ENCODE measurements at regions not wholly inside any gene's neighbourhood (a gene's known extent, or its start where the extent isn't known, plus 50 kb on each side); places are given as distances from the start of the nearest gene placed in this dataset.

DNA sequence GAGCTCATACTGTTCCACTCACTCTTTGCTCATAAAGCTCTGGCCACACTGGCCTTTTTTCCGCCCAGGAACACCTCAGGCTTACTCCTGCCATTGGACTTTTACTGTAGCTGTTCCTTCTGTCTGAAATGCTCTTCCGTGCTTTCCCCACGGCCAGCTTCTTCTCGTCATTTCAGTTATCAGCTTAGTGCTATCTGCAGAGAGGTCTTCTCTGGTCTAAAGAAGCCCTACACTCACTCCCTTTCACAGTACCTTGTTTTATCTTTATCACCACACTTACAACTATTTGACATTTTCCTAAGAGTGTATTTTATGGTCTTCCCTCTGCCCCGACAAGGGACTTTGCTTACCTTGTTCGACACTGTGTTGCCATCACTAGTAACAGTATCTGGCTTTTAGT is 388.1 kb upstream of the SPRED2 start:
- TF ChIP-seq, protein P1, sequence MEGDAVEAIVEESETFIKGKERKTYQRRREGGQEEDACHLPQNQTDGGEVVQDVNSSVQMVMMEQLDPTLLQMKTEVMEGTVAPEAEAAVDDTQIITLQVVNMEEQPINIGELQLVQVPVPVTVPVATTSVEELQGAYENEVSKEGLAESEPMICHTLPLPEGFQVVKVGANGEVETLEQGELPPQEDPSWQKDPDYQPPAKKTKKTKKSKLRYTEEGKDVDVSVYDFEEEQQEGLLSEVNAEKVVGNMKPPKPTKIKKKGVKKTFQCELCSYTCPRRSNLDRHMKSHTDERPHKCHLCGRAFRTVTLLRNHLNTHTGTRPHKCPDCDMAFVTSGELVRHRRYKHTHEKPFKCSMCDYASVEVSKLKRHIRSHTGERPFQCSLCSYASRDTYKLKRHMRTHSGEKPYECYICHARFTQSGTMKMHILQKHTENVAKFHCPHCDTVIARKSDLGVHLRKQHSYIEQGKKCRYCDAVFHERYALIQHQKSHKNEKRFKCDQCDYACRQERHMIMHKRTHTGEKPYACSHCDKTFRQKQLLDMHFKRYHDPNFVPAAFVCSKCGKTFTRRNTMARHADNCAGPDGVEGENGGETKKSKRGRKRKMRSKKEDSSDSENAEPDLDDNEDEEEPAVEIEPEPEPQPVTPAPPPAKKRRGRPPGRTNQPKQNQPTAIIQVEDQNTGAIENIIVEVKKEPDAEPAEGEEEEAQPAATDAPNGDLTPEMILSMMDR (IDR thresholded peaks at IDR 0.05; ENCODE audit: insufficient read depth, low read length, poor library complexity, severe bottlenecking): no peak
- TF ChIP-seq EZH2phosphoT487 (conservative IDR thresholded peaks at IDR 0.05; ENCODE audit: low read length): no peak
